ENCODE measurements at regions not wholly inside any gene's neighbourhood (a gene's known extent, or its start where the extent isn't known, plus 50 kb on each side); places are given as distances from the start of the nearest gene placed in this dataset.

- no peaks in the 10 kb centered on the region for H3K9me3 Mint-ChIP-seq
These were observed 127.9 kb downstream of the CD47 start for GRCh38 chr3:107962946-107963345.

GRCh38 chr3:107962037-107962436 is 128.8 kb downstream of the CD47 start:
- Mint-ChIP-seq H3K27me3 (peaks cover 11% of the 10 kb centered on the region), H3K36me3 (no peaks in the 10 kb centered on the region), H3K9me3 (no peaks in the 10 kb centered on the region), H3K27ac (no peak overlapping the region), H3K4me1 (no peaks in the 10 kb centered on the region), H3K4me3 (no peak overlapping the region)
- CTCF ChIA-PET: no interaction called here
- no peak for DNase-seq

More at GRCh38 chr3:107962946-107963345, 127.9 kb downstream of the CD47 start:
- Mint-ChIP-seq H3K4me1 (no peaks in the 10 kb centered on the region), H3K4me3 (no peak overlapping the region), H3K27ac (no peak overlapping the region), H3K36me3 (no peaks in the 10 kb centered on the region), H3K27me3 (peaks cover 4% of the 10 kb centered on the region)
- CTCF ChIA-PET: no interaction called here
- no peak for DNase-seq

DNA sequence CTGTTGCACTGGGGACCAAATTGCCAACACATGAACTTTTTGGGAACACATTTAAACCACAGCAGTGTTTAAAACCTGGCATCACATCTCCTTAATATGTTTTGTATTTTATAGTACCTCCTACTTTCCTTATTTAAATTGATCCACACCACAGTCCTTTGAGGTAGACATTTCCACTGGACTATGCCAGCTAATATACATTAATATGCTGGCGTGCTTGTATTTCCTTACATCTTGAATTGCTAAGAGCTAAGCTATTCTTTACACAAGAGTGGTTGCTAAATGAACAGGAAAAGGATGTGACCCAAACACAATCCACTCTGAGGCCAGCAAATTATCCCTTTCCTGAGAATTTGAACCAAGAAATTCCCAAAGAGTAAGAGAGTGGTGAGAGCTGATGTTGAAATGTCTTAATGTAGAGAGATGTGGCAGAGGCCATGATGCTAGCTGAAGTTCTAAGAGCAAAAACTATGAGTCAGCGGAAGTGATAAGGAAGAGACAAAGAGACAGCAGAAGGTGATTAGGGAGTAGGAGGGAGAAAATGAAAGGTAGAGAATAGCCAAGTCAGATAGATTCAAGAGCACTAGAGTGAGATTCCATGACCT is 131.2 kb downstream of the CD47 start:
- H3K4me3 Mint-ChIP-seq: no peak overlapping the region

DNA sequence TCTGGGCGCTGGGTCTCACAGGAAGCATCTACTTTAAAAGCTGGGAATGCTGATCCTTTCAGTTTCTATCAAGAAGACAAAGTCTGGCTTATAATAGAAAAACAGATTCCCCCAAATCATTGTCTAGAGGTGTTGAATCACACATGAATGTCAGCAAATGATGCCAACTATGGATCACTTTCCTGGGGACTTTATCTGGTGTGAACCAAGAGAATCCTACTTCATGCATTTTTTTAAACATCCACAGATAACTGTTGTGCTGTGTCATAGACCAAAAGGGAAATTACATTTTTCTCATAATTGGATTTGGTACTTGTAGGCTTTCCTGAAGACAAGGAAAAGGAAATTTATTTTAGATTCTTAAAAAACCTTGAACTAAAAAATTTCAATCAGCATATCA is 132.7 kb downstream of the CD47 start:
- Mint-ChIP-seq H3K27ac (no peak overlapping the region), H3K9me3 (no peaks in the 10 kb centered on the region)
- CTCF ChIA-PET: interaction anchor here (1.0 kb wide), 1 partner anchor 10 kb away, joined by 3 read pairs; no protein-coding TSS in a partner anchor

More for the DNA sequence above, 131.2 kb downstream of the CD47 start:
- no peaks in the 10 kb centered on the region for H3K36me3 Mint-ChIP-seq
- no peak overlapping the region for H3K27ac Mint-ChIP-seq
- H3K9me3 Mint-ChIP-seq: no peaks in the 10 kb centered on the region
- no peak for DNase-seq
- peaks cover 7% of the 10 kb centered on the region for H3K4me1 Mint-ChIP-seq
- H3K27me3 Mint-ChIP-seq: peaks cover 15% of the 10 kb centered on the region
- CTCF ChIA-PET: no interaction called here

DNA sequence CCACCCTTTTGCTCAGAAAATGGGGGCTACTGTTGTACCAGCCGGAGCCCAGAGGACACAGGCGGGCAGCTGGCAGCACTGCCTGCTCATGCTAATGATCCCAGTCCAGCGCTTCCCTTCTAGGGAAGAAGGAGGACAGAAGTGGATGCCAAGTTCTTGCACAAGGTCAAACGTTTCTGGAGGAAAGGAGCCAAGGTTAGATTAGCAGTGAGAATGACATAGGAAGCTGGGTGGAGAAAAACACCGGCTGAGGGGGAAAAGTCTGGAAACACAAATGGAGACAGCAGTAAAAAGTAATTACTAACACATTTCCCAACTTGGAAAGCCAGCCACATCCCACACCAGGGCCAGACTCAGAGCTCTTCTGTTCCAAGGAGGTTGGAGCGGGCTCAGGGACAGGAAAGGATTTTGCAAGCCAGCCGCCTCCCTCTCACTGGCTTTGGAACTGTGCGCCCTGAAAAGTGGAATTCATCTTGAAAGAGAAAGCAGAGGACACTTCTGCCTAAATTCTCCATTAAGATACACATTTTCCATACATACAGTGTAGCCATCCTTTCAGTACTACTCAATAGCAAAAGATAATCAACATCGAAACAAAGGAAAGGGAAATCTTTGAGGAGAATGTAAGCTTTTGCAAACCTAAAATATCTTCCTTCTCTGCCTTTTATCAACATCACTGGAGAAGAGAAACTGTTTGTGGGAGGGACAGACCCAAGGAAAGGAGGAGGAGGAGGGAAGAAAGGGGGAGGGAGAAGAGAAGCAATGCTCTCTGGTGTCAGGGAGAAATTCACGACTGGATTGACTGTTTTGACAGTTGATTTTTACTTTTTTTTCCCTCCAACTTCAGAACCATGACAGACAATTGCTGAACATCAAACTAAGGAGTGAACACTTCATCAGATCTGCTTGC is 133.6 kb downstream of the CD47 start:
- Mint-ChIP-seq H3K36me3 (no peaks in the 10 kb centered on the region), H3K9me3 (no peaks in the 10 kb centered on the region), H3K4me1 (peaks cover 16% of the 10 kb centered on the region), H3K27ac (no peak overlapping the region), H3K4me3 (no peak overlapping the region), H3K27me3 (peaks cover 15% of the 10 kb centered on the region)
- no peak for DNase-seq
- CTCF ChIA-PET: no interaction called here

More for the DNA sequence above, 132.7 kb downstream of the CD47 start:
- H3K27me3 Mint-ChIP-seq: peaks cover 15% of the 10 kb centered on the region
- no peaks in the 10 kb centered on the region for H3K36me3 Mint-ChIP-seq
- peaks cover 16% of the 10 kb centered on the region for H3K4me1 Mint-ChIP-seq
- no peak for DNase-seq
- no peak overlapping the region for H3K4me3 Mint-ChIP-seq

DNA sequence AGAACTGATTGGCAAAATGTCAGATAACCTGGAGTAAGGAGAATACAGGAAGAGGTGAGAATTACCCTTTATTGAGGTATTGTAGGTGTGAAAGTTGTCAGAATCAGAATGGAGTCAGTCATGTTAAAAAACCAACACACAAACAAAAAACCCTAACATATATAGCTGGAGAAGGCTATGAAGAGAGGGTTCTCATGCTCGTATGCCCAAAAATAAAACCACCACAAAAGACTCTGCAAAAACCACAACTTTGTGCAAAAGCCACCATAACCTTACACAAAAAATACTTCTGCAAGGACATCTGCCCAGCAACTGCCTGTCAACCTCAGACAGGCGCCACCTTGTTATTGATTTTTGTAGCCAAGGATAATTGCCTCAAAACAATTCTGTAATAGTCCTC is 136.0 kb downstream of the CD47 start:
- H3K27me3 Mint-ChIP-seq: peaks cover 13% of the 10 kb centered on the region
- no peak for DNase-seq
- H3K36me3 Mint-ChIP-seq: no peaks in the 10 kb centered on the region
- CTCF ChIA-PET: no interaction called here
- H3K27ac Mint-ChIP-seq: no peak overlapping the region
- peaks cover 16% of the 10 kb centered on the region for H3K4me1 Mint-ChIP-seq
- no peaks in the 10 kb centered on the region for H3K9me3 Mint-ChIP-seq
- H3K4me3 Mint-ChIP-seq: no peak overlapping the region

DNA sequence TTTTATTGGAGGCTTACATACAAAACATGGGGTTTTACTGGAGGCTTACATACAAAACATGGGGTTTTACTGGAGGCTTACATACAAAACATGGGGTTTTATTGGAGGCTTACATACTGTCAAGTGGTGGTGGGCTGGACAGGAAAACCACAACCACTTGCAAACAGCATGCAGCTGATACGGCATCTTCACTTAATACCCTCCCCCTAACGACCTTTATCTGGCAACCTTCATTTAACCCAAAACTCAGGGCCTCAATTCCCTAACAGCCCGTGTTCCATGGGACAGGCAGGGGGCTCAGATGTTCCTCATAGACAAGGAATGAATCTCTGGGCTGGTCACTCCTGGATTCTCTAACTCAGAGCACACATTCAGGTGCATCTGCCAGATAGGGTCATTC is 137.1 kb downstream of the CD47 start:
- Mint-ChIP-seq H3K9me3 (no peaks in the 10 kb centered on the region), H3K4me3 (no peak overlapping the region), H3K27me3 (peaks cover 11% of the 10 kb centered on the region), H3K4me1 (peaks cover 16% of the 10 kb centered on the region), H3K36me3 (no peaks in the 10 kb centered on the region), H3K27ac (no peak overlapping the region)
- CTCF ChIA-PET: no interaction called here
- DNase-seq: no peak

- Mint-ChIP-seq H3K4me3 (no peak overlapping the region), H3K4me1 (peaks cover 16% of the 10 kb centered on the region), H3K9me3 (no peaks in the 10 kb centered on the region), H3K27ac (no peak overlapping the region), H3K27me3 (no peaks in the 10 kb centered on the region), H3K36me3 (no peaks in the 10 kb centered on the region)
- no peak for DNase-seq
- CTCF ChIA-PET: no interaction called here
These were observed 139.7 kb downstream of the CD47 start for GRCh38 chr3:107951126-107951525.

DNA sequence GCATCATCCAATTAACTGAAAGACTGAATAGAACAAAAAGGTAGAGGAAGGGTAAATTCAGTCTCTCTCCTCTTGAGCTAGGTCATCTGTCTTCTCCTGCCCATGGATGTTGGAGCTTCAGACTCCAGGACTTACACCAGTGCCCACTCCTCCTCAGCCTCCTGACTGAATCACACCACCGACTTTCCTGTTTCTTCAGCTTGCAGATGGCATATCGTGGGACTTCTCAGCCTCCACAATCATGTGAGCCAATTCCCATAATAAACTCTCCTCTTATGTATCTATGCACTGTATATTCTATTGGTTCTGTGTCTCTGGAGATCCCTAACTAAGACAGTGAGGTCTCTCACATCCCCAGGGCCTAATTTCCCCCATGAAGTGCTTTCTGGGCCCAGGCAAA is 140.4 kb downstream of the CD47 start:
- Mint-ChIP-seq H3K27ac (no peak overlapping the region), H3K4me3 (no peak overlapping the region), H3K4me1 (peaks cover 16% of the 10 kb centered on the region), H3K36me3 (no peaks in the 10 kb centered on the region), H3K9me3 (no peaks in the 10 kb centered on the region), H3K27me3 (no peaks in the 10 kb centered on the region)
- no peak for DNase-seq
- CTCF ChIA-PET: no interaction called here

- Mint-ChIP-seq H3K9me3 (no peaks in the 10 kb centered on the region), H3K4me3 (no peak overlapping the region), H3K36me3 (no peaks in the 10 kb centered on the region), H3K27ac (no peak overlapping the region), H3K4me1 (peaks cover 8% of the 10 kb centered on the region), H3K27me3 (no peaks in the 10 kb centered on the region)
- no peak for DNase-seq
- CTCF ChIA-PET: interaction anchor here (1.7 kb wide), 1 partner anchor 22 kb away, joined by 4 read pairs; no protein-coding TSS in a partner anchor
These were observed 141.3 kb downstream of the CD47 start for GRCh38 chr3:107949394-107949970.

- H3K27me3 Mint-ChIP-seq: peaks cover 3% of the 10 kb centered on the region
- no peak for DNase-seq
- H3K9me3 Mint-ChIP-seq: no peaks in the 10 kb centered on the region
- H3K4me1 Mint-ChIP-seq: peaks cover 6% of the 10 kb centered on the region
- H3K27ac Mint-ChIP-seq: no peak overlapping the region
- no peak overlapping the region for H3K4me3 Mint-ChIP-seq
- CTCF ChIA-PET: no interaction called here
- H3K36me3 Mint-ChIP-seq: no peaks in the 10 kb centered on the region
These were observed 143.6 kb downstream of the CD47 start for GRCh38 chr3:107947203-107947602.

DNA sequence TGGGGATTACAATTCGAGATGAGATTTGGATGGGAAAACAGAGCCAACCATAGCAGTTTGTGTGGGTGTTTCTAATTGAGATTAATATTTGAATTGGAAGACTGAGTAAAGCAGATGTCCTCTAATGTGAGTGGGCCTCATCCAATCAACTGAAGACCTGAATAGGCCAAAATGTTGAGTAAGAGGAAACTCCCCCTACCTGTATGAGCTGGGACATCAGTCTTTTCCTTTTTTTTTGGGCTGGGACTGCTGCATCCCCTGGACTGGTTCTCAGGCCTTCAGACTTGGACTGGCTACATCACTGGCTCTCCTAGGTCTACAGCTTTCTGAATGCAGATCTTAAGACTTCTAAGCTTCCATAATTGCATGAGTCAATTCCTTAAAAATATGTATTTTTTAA is 144.1 kb downstream of the CD47 start:
- DNase-seq: no peak
- Mint-ChIP-seq H3K9me3 (no peaks in the 10 kb centered on the region), H3K4me3 (no peak overlapping the region), H3K27ac (no peak overlapping the region), H3K36me3 (no peaks in the 10 kb centered on the region), H3K4me1 (peaks cover 11% of the 10 kb centered on the region), H3K27me3 (peaks cover 3% of the 10 kb centered on the region)
- CTCF ChIA-PET: no interaction called here

- peaks cover 14% of the 10 kb centered on the region for H3K4me1 Mint-ChIP-seq
- no peaks in the 10 kb centered on the region for H3K9me3 Mint-ChIP-seq
- CTCF ChIA-PET: interaction anchor here (0.8 kb wide), 1 partner anchor 18 kb away, joined by 4 read pairs; no protein-coding TSS in a partner anchor
- peaks cover 3% of the 10 kb centered on the region for H3K27me3 Mint-ChIP-seq
- no peak for DNase-seq
- no peaks in the 10 kb centered on the region for H3K36me3 Mint-ChIP-seq
- no peak overlapping the region for H3K4me3 Mint-ChIP-seq
- H3K27ac Mint-ChIP-seq: no peak overlapping the region
These were observed 145.3 kb downstream of the CD47 start for GRCh38 chr3:107945417-107946094.

GRCh38 chr3:107943786-107944523 is 146.9 kb downstream of the CD47 start:
- no peaks in the 10 kb centered on the region for H3K9me3 Mint-ChIP-seq
- no peak overlapping the region for H3K4me3 Mint-ChIP-seq
- no peak for DNase-seq
- H3K27ac Mint-ChIP-seq: no peak overlapping the region
- H3K4me1 Mint-ChIP-seq: peaks cover 14% of the 10 kb centered on the region
- CTCF ChIA-PET: no interaction called here
- H3K27me3 Mint-ChIP-seq: peaks cover 8% of the 10 kb centered on the region
- no peaks in the 10 kb centered on the region for H3K36me3 Mint-ChIP-seq

Measured in activated naive CD4-positive, alpha-beta T cell treated with anti-CD3 and anti-CD28 coated beads, Interleukin-2, amount 10 ng/mL, durations not matched to agents 7 days and 5 days (primary cell).